BE2C (cell line): ENCODE measurements at regions not wholly inside any gene's neighbourhood (a gene's known extent, or its start where the extent isn't known, plus 50 kb on each side); places are given as distances from the start of the nearest gene placed in this dataset.

ENCODE experiments used
- DNase-seq: peaks from one replicate; pipeline ENCODE4 v3.0.0-alpha.2; 2020
- H3K27me3 ChIP-seq: fragments of 250-450 bp; sonication (Bioruptor Pico); 2 replicates; pipeline ENCODE4 v1.5.1; 2020; ENCODE audit warnings: mild to moderate bottlenecking
- H3K36me3 ChIP-seq: fragments of 250-450 bp; sonication (Bioruptor Pico); 2 replicates; pipeline ENCODE4 v1.5.1; 2020; ENCODE audit warnings: mild to moderate bottlenecking
- H3K4me1 ChIP-seq: fragments of 250-450 bp; sonication (Bioruptor Pico); 2 replicates; pipeline ENCODE4 v1.5.1; 2020
- H3K4me3 ChIP-seq: 2 replicates; pipeline ENCODE4 v1.5.1; 2011; ENCODE audit warnings: low read depth, low read length
- H3K9me3 ChIP-seq: fragments of 250-450 bp; sonication (Bioruptor Pico); 2 replicates; pipeline ENCODE4 v1.5.1; 2020
- TF ChIP-seq, protein P1 (sequence below): IDR thresholded peaks from 2 replicates; pipeline ENCODE4 v1.5.1; 2012; ENCODE audit warnings: mild to moderate bottlenecking, low read depth, low read length

- Histone ChIP-seq H3K4me3 (no peak overlapping the region), H3K4me1 (no peaks in the 10 kb centered on the region), H3K9me3 (no peaks in the 10 kb centered on the region), H3K36me3 (no peaks in the 10 kb centered on the region), H3K27me3 (no peaks in the 10 kb centered on the region)
- DNase-seq = no peak
- TF ChIP-seq, protein P1, sequence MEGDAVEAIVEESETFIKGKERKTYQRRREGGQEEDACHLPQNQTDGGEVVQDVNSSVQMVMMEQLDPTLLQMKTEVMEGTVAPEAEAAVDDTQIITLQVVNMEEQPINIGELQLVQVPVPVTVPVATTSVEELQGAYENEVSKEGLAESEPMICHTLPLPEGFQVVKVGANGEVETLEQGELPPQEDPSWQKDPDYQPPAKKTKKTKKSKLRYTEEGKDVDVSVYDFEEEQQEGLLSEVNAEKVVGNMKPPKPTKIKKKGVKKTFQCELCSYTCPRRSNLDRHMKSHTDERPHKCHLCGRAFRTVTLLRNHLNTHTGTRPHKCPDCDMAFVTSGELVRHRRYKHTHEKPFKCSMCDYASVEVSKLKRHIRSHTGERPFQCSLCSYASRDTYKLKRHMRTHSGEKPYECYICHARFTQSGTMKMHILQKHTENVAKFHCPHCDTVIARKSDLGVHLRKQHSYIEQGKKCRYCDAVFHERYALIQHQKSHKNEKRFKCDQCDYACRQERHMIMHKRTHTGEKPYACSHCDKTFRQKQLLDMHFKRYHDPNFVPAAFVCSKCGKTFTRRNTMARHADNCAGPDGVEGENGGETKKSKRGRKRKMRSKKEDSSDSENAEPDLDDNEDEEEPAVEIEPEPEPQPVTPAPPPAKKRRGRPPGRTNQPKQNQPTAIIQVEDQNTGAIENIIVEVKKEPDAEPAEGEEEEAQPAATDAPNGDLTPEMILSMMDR = no peak
Measured at GRCh38 chr11:45448561-45448960, 162.4 kb upstream of the SYT13 start.

- H3K27me3 ChIP-seq = no peaks in the 10 kb centered on the region
- no peaks in the 10 kb centered on the region for H3K9me3 ChIP-seq
- DNase-seq = no peak
- H3K36me3 ChIP-seq = no peaks in the 10 kb centered on the region
- TF ChIP-seq, protein P1 = no peak
- no peak overlapping the region for H3K4me3 ChIP-seq
- no peaks in the 10 kb centered on the region for H3K4me1 ChIP-seq
Measured at GRCh38 chr11:45446998-45447397, 160.9 kb upstream of the SYT13 start.

- no peaks in the 10 kb centered on the region for H3K4me1 ChIP-seq
- no peaks in the 10 kb centered on the region for H3K36me3 ChIP-seq
- no peaks in the 10 kb centered on the region for H3K27me3 ChIP-seq
- no peaks in the 10 kb centered on the region for H3K9me3 ChIP-seq
- TF ChIP-seq, protein P1 = no peak
- H3K4me3 ChIP-seq = no peak overlapping the region
- DNase-seq = no peak
Measured at GRCh38 chr11:45446434-45446833, 160.3 kb upstream of the SYT13 start.

GRCh38 chr11:45444796-45445195 is 158.7 kb upstream of the SYT13 start:
- Histone ChIP-seq H3K9me3 (no peaks in the 10 kb centered on the region), H3K4me1 (no peaks in the 10 kb centered on the region), H3K27me3 (no peaks in the 10 kb centered on the region), H3K36me3 (no peaks in the 10 kb centered on the region), H3K4me3 (no peak overlapping the region)
- TF ChIP-seq, protein P1 = no peak
- no peak for DNase-seq

GRCh38 chr11:45440111-45440510 is 154.0 kb upstream of the SYT13 start:
- TF ChIP-seq, protein P1 = no peak
- DNase-seq = no peak
- Histone ChIP-seq H3K4me1 (no peaks in the 10 kb centered on the region), H3K27me3 (no peaks in the 10 kb centered on the region), H3K9me3 (no peaks in the 10 kb centered on the region), H3K36me3 (no peaks in the 10 kb centered on the region), H3K4me3 (no peak overlapping the region)

GRCh38 chr11:45436966-45437365 is 150.8 kb upstream of the SYT13 start:
- no peak for DNase-seq
- H3K4me1 ChIP-seq = no peaks in the 10 kb centered on the region
- no peaks in the 10 kb centered on the region for H3K27me3 ChIP-seq
- TF ChIP-seq, protein P1 = no peak
- no peak overlapping the region for H3K4me3 ChIP-seq
- no peaks in the 10 kb centered on the region for H3K9me3 ChIP-seq
- no peaks in the 10 kb centered on the region for H3K36me3 ChIP-seq
